AG09319 (cell line): ENCODE measurements at regions not wholly inside any gene's neighbourhood (a gene's known extent, or its start where the extent isn't known, plus 50 kb on each side); places are given as distances from the start of the nearest gene placed in this dataset.
"Not testable (repeated sequence)": the region's sequence is repeated elsewhere in the genome, so short reads cannot be mapped to it uniquely, and the experiment has no call there.

Experiments used
- DNase-seq: peaks from one replicate; pipeline ENCODE4 v3.0.0-alpha.2; 2010; ENCODE audit warnings: low read depth; ENCODE audit errors: extremely low read depth
- TF ChIP-seq, protein P1 (sequence below): IDR thresholded peaks from 2 replicates; pipeline ENCODE4 v1.5.1; 2011; ENCODE audit warnings: low read depth, mild to moderate bottlenecking, inconsistent platforms, low read length, moderate library complexity

DNA sequence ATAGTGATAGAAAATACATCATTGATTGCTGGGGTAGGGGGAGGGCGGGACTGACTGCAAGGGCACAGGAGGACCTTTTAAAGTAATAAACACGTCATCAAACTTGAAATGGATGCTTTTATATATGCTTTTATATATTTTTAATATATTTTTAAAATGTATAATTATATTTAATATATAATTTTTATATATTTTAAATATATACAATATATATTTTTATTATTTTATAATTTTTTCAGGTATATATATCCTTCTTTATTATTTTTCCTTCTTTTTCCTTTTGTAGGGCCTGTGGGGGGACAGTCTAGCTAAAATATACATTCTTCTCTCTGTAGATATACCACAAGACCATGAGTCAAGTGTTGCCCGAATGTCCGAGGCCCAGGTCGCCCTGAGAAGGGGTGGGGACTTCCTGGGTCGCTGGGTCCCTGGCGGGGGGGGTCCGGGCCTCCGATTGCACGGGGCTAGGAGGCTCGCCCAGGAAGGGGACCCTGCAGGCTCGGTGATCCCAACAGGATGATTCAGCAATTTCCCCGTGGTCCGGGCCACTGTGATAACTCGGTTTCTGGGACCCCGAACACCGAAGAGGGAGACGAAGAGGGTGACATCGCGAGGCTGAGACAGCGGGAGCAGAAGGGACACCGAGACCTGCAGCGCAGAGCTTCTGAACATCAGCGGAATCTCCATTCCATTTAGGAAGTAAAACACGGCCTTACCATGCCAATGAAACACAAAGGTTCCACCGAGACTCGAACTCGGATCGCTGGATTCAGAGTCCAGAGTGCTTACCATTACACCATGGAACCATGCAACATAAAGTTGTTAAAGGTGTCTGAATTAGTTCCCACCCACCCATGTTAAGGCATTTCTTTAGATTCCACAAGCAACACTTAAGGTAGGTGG, 112.5 kb upstream of the NBPF11 start:
- TF ChIP-seq, protein P1, sequence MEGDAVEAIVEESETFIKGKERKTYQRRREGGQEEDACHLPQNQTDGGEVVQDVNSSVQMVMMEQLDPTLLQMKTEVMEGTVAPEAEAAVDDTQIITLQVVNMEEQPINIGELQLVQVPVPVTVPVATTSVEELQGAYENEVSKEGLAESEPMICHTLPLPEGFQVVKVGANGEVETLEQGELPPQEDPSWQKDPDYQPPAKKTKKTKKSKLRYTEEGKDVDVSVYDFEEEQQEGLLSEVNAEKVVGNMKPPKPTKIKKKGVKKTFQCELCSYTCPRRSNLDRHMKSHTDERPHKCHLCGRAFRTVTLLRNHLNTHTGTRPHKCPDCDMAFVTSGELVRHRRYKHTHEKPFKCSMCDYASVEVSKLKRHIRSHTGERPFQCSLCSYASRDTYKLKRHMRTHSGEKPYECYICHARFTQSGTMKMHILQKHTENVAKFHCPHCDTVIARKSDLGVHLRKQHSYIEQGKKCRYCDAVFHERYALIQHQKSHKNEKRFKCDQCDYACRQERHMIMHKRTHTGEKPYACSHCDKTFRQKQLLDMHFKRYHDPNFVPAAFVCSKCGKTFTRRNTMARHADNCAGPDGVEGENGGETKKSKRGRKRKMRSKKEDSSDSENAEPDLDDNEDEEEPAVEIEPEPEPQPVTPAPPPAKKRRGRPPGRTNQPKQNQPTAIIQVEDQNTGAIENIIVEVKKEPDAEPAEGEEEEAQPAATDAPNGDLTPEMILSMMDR = no peak
- no peak for DNase-seq

DNA sequence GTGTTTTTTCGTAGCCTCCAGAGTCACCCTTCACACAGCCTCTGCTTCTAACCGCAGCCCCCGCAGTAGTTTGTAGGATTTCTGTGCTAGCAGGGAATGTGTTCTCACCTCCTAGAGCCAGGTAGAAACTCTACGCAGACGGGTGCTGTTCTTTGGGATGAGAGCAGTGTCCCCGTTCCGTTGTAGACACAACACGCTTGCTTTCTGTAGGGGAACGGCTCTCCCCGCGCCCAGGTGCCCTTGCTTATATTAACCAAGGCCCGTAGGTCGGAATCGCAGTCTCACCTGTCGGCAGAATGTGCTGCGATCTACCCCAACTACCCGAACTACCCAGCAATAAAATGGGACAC, 111.8 kb upstream of the NBPF11 start:
- TF ChIP-seq, protein P1 = no peak
- DNase-seq = no peak

DNA sequence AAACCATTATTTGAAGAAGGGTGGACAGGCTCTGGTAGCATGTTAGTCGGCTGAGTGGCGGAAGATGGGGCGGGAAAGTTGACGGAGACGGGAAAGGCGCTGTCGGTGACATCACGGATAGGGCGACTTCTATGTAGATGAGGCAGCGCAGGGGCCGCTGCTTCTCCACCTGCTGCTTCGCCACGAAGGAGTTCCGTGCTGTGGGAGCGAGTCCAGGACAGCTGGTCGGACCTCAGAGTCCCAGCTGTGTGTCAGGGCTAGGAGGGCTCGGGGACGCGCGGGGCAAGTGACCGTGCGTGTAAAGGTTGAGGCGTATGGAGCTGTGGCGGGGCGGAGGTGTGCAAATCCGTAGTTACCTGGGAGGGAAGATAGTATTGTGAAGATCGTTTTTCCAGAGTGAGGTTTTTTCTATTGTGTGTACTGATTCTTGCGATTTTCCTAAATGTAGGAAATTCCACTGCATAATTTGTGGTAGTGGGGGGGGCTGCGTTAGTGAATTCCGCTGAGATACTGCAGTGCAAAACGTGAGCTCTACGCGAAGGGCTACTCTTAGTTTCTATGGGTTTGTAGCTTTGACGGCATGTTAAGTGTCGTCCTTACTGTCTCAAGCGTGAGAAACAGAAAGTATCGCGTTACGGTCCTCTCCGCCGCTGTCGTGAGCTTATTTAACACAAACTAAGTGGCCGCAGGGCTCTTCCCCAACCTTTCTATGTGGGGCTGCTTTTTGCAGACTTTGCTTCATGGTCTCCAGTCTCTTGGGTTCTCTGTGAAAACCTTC, 111.2 kb upstream of the NBPF11 start:
- TF ChIP-seq, protein P1 = no peak
- no peak for DNase-seq

DNA sequence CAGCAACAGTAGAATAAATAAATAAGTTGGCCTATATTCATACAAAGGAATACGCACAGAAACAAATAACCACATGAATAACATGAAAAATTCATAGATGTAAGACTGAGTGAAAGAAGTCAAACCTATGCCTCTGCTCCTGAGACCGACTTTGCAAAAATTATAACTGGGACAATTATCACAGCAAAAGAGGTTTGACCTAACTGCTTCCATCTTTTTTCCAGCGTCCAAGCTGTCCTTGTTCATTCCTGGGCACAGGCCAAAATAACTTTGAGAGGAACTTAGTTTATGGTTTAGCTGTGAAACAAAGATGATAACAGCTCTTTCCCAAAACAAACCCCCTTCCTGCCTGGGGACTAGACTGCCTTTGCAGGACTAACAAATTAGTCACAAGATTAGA, 109.6 kb upstream of the NBPF11 start:
- not testable (repeated sequence) for DNase-seq

- DNase-seq = not testable (repeated sequence)
These were observed 105.8 kb upstream of the NBPF11 start for GRCh38 chr1:148257886-148258285.

DNA sequence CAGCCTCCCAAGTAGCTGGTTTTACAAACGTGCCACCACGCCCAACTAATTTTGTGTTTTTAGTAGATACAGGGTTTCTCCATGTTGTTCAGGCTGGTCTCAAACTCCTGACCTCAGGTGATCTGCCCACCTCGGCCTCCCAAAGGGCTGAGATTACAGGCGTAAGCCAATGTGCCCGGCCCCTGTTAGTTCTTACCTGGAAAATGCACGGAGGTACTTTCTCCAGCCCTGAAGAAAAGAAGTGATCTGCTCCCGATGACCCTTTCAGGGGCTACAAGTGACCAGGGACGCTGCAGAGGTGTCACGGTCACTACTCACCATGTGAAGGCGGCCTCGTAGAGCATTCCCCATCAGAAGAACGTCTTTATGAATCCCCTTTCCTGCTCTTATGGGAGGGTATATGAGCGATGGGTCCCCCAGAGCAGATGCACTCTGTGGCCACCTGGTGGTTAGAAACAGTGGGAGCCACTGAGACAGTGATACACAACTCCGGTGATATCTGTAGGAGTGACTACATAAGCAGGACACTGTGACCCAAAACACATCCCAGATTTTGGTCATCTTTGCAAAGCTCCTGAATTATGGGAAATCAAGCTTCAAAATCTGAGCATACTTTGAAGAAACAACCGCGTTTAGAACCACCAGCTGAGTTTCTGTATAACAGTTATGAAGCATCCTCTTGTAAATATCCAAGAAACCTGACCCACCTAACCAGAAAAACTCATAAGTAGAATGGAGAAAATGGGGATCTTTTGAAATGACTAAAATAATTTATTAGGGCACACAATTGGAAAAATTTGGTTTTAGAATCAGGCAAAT, 102.7 kb upstream of the NBPF11 start:
- TF ChIP-seq, protein P1 = peak; percentile 44
- DNase-seq = not testable (repeated sequence)

GRCh38 chr1:148253808-148254207, 101.7 kb upstream of the NBPF11 start:
- not testable (repeated sequence) for DNase-seq

- not testable (repeated sequence) for DNase-seq
These were observed 96.7 kb upstream of the NBPF11 start for GRCh38 chr1:148248798-148249197.

GRCh38 chr1:148246258-148246861, 94.3 kb upstream of the NBPF11 start:
- not testable (repeated sequence) for DNase-seq

DNA sequence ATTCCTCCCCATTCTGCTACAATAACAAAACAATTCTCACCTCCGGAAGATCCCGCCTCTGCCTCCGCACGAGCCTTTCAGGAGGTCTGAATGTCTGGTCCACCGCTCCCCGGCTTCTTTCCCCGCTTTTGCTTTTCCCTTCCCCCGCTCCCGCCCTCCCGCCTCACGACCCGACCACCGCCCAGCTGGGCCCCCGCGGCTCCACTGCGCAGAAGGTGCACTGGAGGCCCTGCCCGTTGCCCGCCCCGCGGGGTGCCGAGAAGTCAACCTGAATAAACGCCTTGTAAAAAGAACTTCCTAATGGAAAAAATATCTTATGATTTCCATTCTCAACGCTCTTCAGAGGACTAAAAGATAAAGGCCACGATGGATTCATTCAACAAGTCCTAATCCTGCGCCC, 93.8 kb upstream of the NBPF11 start:
- DNase-seq = not testable (repeated sequence)

DNA sequence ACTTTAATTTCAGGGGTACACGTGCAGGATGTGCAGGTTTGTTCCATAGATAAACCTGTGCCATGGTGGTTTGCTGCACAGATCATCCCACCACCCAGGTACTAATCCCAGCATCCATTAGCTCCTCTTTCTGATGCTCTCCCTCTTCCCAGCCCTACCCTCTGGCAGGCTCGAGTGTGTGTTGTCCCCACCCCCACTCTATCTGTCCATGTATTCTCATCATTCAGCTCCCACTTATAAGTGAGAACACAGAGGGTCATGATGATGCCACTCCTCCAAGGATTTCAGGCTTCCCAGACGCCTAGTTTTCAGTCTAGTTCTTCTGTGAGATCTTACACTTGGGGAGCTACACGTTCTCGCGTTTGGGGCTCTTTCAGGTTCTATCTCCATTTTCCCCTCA, 93.4 kb upstream of the NBPF11 start:
- DNase-seq = not testable (repeated sequence)

DNA sequence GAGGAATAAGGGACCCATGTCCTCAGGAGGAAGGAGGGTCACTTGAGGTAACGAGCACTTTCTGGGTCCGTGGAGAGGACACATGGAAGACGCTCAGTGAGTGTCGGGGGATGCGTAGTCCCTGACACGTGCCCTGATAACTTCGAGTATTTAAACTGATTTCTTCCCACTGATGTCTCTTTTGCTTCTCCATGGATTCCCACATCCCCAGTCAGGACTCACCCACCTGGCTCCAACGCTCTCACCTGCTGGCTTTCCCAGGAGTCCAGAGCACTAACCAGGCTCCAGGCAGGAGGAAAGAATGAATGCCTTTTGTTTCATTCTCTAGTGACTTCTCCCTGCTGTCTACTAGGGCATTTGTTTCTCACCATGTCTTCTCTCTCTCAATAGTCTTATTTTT, 81.2 kb upstream of the NBPF11 start:
- not testable (repeated sequence) for DNase-seq

- not testable (repeated sequence) for DNase-seq
These were observed 76.8 kb upstream of the NBPF11 start for GRCh38 chr1:148228846-148229245.

DNA sequence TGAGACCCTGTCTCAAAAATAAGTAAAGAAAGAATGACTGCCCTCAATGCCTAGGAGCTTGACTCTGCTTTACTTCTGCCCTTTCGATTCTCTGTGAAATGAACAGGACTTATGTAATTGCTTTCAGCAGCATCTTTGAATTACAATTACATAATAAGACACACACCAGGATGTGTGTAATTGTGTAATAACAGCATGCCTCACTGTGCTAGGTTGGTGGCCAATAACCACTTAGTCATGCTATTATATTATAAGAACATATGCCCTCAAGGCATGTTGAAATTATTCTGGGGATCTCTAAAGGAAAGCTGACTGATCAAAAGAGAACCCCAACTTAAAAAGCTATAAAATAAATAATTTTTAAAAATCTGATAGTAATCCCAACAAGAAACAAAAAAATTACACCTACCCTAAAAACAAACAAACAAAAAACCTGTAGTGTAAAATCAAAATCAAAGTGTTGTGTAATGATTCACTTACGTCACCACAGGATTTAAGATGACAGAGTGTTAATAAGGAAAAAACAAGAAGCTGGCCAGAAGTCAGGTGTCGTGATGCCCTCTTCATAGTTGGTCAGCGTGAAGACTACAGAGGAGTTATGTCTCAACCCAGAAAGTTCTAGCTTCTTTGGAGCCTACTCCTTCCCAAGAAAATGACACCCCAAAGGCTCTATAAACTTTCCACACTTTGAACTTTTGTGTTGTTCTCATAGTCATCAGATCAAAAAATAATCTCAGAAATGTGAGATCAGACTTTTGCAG, 70.5 kb upstream of the NBPF11 start:
- DNase-seq = not testable (repeated sequence)
